ENCODE measurements at regions not wholly inside any gene's neighbourhood (a gene's known extent, or its start where the extent isn't known, plus 50 kb on each side); places are given as distances from the start of the nearest gene placed in this dataset.

DNA sequence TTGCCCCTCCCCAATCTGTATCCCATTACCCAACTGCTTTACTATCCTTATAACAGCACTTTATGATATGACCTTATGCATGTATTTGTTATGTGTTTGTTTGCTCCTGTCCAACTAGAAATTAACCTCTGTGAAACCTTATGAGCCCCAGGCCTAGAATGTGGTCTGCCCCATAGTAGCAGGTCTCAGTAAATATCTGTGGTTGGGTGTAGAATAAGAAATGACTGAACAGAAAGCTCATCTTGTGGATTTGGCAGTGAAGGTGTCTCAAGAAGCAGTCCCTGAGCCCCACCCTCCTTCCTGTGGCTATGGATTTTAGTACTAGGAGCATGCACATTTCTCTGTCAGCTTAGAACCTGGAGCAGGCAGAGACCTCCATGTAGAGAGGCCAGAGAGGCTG is 229.0 kb upstream of the LCORL start:
- Histone ChIP-seq H3K4me1 (ENCODE audit: control insufficient read depth, extremely low read depth, insufficient read depth, low read length) (no peaks in the 10 kb centered on the region), H3K9me3 (replicated peaks; ENCODE audit: control insufficient read depth, insufficient read depth, low read length) (no peaks in the 10 kb centered on the region), H3K9ac (replicated peaks; ENCODE audit: extremely low read depth, insufficient read depth, low read length) (no peak overlapping the region), H3K27me3 (ENCODE audit: control insufficient read depth in 2 of 2, insufficient read depth in 2 of 2, low read length in 2 of 2) (no peaks in the 10 kb centered on the region), H2AFZ (ENCODE audit: low read depth, low read length) (no peak overlapping the region), H4K20me1 (replicated peaks; ENCODE audit: control insufficient read depth, extremely low read depth, insufficient read depth, low read length) (no peaks in the 10 kb centered on the region), H3K36me3 (ENCODE audit: control insufficient read depth in 2 of 2, extremely low read depth in 1 of 2, insufficient read depth in 2 of 2, low read length in 2 of 2) (no peaks in the 10 kb centered on the region), H3K27ac (ENCODE audit: insufficient read depth, low read depth, low read length) (no peak overlapping the region), H3K4me3 (replicated peaks in 1 of 3; ENCODE audit: insufficient read depth in 1 of 3, low read depth in 1 of 3, low read length in 3 of 3) (no peak overlapping the region), H3K4me2 (ENCODE audit: insufficient read depth, low read length) (no peak overlapping the region), H3K79me2 (ENCODE audit: control insufficient read depth, insufficient read depth, low read length) (no peaks in the 10 kb centered on the region), H3K9me1 (replicated peaks; ENCODE audit: control insufficient read depth, extremely low read depth, insufficient read depth, low read length) (no peaks in the 10 kb centered on the region)
- TF ChIP-seq, protein P1, sequence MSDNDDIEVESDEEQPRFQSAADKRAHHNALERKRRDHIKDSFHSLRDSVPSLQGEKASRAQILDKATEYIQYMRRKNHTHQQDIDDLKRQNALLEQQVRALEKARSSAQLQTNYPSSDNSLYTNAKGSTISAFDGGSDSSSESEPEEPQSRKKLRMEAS (IDR thresholded peaks at IDR 0.05; ENCODE audit: insufficient read depth, insufficient read length): no peak
- TF ChIP-seq POLR2A (IDR thresholded peaks at IDR 0.05; ENCODE audit: low read depth, low read length) (no peak), MYC (IDR thresholded peaks at IDR 0.05; ENCODE audit: low read depth, low read length) (no peak), EZH2 (IDR thresholded peaks at IDR 0.05; ENCODE audit: borderline replicate concordance, low read depth, low read length, severe bottlenecking) (no peak), FOS (IDR thresholded peaks at IDR 0.05; ENCODE audit: borderline replicate concordance, insufficient read depth, low read length) (no peak), POLR2AphosphoS5 (IDR thresholded peaks at IDR 0.05; ENCODE audit: insufficient read depth, low read depth, low read length) (no peak), GATA2 (IDR thresholded peaks at IDR 0.05; ENCODE audit: insufficient read depth, insufficient read length, low read depth, low read length) (no peak), JUN (IDR thresholded peaks at IDR 0.05; ENCODE audit: borderline replicate concordance, insufficient read depth, insufficient read length, low read depth) (no peak)
- TF ChIP-seq, protein P2, sequence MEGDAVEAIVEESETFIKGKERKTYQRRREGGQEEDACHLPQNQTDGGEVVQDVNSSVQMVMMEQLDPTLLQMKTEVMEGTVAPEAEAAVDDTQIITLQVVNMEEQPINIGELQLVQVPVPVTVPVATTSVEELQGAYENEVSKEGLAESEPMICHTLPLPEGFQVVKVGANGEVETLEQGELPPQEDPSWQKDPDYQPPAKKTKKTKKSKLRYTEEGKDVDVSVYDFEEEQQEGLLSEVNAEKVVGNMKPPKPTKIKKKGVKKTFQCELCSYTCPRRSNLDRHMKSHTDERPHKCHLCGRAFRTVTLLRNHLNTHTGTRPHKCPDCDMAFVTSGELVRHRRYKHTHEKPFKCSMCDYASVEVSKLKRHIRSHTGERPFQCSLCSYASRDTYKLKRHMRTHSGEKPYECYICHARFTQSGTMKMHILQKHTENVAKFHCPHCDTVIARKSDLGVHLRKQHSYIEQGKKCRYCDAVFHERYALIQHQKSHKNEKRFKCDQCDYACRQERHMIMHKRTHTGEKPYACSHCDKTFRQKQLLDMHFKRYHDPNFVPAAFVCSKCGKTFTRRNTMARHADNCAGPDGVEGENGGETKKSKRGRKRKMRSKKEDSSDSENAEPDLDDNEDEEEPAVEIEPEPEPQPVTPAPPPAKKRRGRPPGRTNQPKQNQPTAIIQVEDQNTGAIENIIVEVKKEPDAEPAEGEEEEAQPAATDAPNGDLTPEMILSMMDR (IDR thresholded peaks at IDR 0.05; ENCODE audit: extremely low read depth in 1 of 2, insufficient read depth in 1 of 2, low read depth in 1 of 2, low read length in 2 of 2): no peak
- FAIRE-seq (no peak), DNase-seq (ENCODE audit: low read depth, low spot score) (no peak)
- intact Hi-C loops (cut with micrococcal nuclease) (no loop called here), dilution Hi-C loops (cut with MboI; ENCODE audit: extremely low pct_ligation_motif_present, low sequenced_read_pairs) (no loop called here)
- ChIA-PET CTCF (no interaction called here), POLR2A (no interaction called here)
- BruUV-seq (replicated peaks): no TSS peak

Data from endothelial cell of umbilical vein (primary cell).